Panc1 (cell line): ENCODE measurements at regions not wholly inside any gene's neighbourhood (a gene's known extent, or its start where the extent isn't known, plus 50 kb on each side); places are given as distances from the start of the nearest gene placed in this dataset.
"Not testable (repeated sequence)": the region's sequence is repeated elsewhere in the genome, so short reads cannot be mapped to it uniquely, and the experiment has no call there.

Experiments
- ATAC-seq: fragments of 200-7000 bp; cut with Tn5 transposase; 2 replicates; pipeline ENCODE4 v1.9.1; 2020; ENCODE audit warnings: mild to moderate bottlenecking, moderate library complexity
- BruUV-seq: library from RNA; stranded (reverse); fragments of 400-500 nt; replicated peaks from 2 replicates; lab custom pipeline; 2021; lab: Mats Ljungman, UMichigan
- CTCF ChIA-PET: fragments of 300-600 bp; sonication (Branson Sonifier 250); formaldehyde crosslinking; loops from one replicate; lab custom pipeline; 2022; ENCODE audit warnings: antibody characterized with exemption; lab: Charles Lee
- POLR2A ChIA-PET: fragments of 300-600 bp; sonication (Branson Sonifier 250); formaldehyde crosslinking; loops from one replicate; lab custom pipeline; 2022; ENCODE audit warnings: antibody characterized with exemption; lab: Charles Lee
- DNase-seq: peaks from one replicate; pipeline ENCODE4 v3.0.0-alpha.2; 2010; ENCODE audit warnings: low read depth, low spot score
- H3K27ac ChIP-seq: 2 replicates; pipeline ENCODE4 v1.5.1; 2011; ENCODE audit warnings: mild to moderate bottlenecking, low read length, inconsistent platforms
- H3K27me3 ChIP-seq: fragments of 200-500 bp; sonication (Bioruptor generic); 2 replicates; pipeline ENCODE4 v1.6.0; 2014; ENCODE audit warnings: low read length, inconsistent platforms; ENCODE audit not compliant: control insufficient read depth, insufficient read depth
- H3K36me3 ChIP-seq: fragments of 200-500 bp; sonication (Bioruptor generic); 2 replicates; pipeline ENCODE4 v1.5.1; 2014; ENCODE audit warnings: inconsistent platforms, mild to moderate bottlenecking, low read length, moderate library complexity; ENCODE audit not compliant: control insufficient read depth, insufficient read depth
- H3K4me1 ChIP-seq: 2 replicates; pipeline ENCODE4 v1.5.1; 2011; ENCODE audit warnings: inconsistent platforms, mild to moderate bottlenecking, low read length, moderate library complexity; ENCODE audit not compliant: control insufficient read depth, insufficient read depth
- H3K4me3 ChIP-seq, 2 experiments: 2 replicates each; pipeline ENCODE4 v1.5.1; 2011 to 2012; ENCODE audit warnings: low read depth in 2 of 2, low read length in 2 of 2, mild to moderate bottlenecking in 2 of 2, inconsistent platforms in 1 of 2, moderate library complexity in 1 of 2
- H3K9me3 ChIP-seq: fragments of 200-500 bp; sonication (Bioruptor generic); 2 replicates; pipeline ENCODE4 v1.5.1; 2014; ENCODE audit warnings: low read depth, mild to moderate bottlenecking, inconsistent platforms, low read length, moderate library complexity; ENCODE audit not compliant: control insufficient read depth, insufficient read depth
- CTCF ChIP-seq: fragments of 450-650 bp; IDR thresholded peaks from 2 replicates; pipeline ENCODE4 v1.5.1; 2017; ENCODE audit warnings: mild to moderate bottlenecking
- POLR2AphosphoS5 ChIP-seq: IDR thresholded peaks from 2 replicates; pipeline ENCODE4 v1.6.1; 2012; ENCODE audit warnings: mild to moderate bottlenecking, low read depth, low read length, moderate library complexity
- REST ChIP-seq, 2 experiments: IDR thresholded peaks; 2 replicates each; pipeline ENCODE4 v1.6.1; 2011 to 2012; ENCODE audit warnings: low read depth in 2 of 2, control low read depth in 1 of 2, low read length in 1 of 2, mild to moderate bottlenecking in 1 of 2, moderate library complexity in 1 of 2; ENCODE audit not compliant: insufficient read depth in 1 of 2
- SIN3A ChIP-seq: IDR thresholded peaks from 2 replicates; pipeline ENCODE4 v1.6.1; 2012; ENCODE audit warnings: low read depth, mild to moderate bottlenecking, low read length, moderate library complexity, borderline replicate concordance; ENCODE audit not compliant: insufficient read depth
- TCF7L2 ChIP-seq: IDR thresholded peaks from 2 replicates; pipeline ENCODE4 v1.6.1; 2011; ENCODE audit warnings: mild to moderate bottlenecking, low read depth, low read length, inconsistent platforms
- in situ Hi-C: cut with HindIII; loops from 2 replicates; pipeline ENCODE4 v1.10.0; 2016; ENCODE audit warnings: low sequenced_read_pairs, low pct_unique_long_range_greater_than_20kb
- intact Hi-C: fragments of 100-400 bp; cut with micrococcal nuclease; formaldehyde crosslinking; loops from one replicate; pipeline ENCODE4 v1.10.0; 2022; ENCODE audit not compliant: unreplicated experiment

- POLR2A ChIA-PET: no interaction called here
- CTCF ChIA-PET: no interaction called here
- H3K27me3 ChIP-seq: no peaks in the 10 kb centered on the region; the same call in 1 of the 2 replicates
- H3K36me3 ChIP-seq: no peaks in the 10 kb centered on the region
- no peaks in the 10 kb centered on the region for H3K4me1 ChIP-seq
- TF ChIP-seq POLR2AphosphoS5 (no peak), CTCF (no peak), SIN3A (no peak), REST (IDR thresholded peaks at IDR 0.05; ENCODE audit: insufficient read depth in 1 of 2, low read depth in 2 of 2, low read length in 1 of 2) (no peak), TCF7L2 (no peak)
- in situ Hi-C loops: no loop called here
- H3K4me3 ChIP-seq: no peak overlapping the region
- intact Hi-C loops: no loop called here
- no peak overlapping the region for H3K27ac ChIP-seq
- ATAC-seq: no peak
- DNase-seq: no peak
- no peaks in the 10 kb centered on the region for H3K9me3 ChIP-seq
- BruUV-seq: no TSS peak
Observed at GRCh38 chr20:48490961-48491831, 336.6 kb downstream of the PREX1 start.

GRCh38 chr20:48490341-48490740, 337.5 kb downstream of the PREX1 start:
- POLR2A ChIA-PET, intact Hi-C loops, H3K9me3 ChIP-seq, DNase-seq, H3K4me3 ChIP-seq, in situ Hi-C loops, ATAC-seq, H3K27ac ChIP-seq, BruUV-seq, H3K36me3 ChIP-seq, H3K4me1 ChIP-seq, H3K27me3 ChIP-seq: not testable (repeated sequence)
- CTCF ChIA-PET: interaction anchor here (0.6 to 1.0 kb wide), 2 partner anchors 416 to 983 kb away, joined by 3 read pairs; no protein-coding TSS in a partner anchor

GRCh38 chr20:48489656-48490055, 338.1 kb downstream of the PREX1 start:
- CTCF ChIA-PET: interaction anchor here (0.6 to 1.0 kb wide), 2 partner anchors 417 to 982 kb away, joined by 3 read pairs; no protein-coding TSS in a partner anchor
- ATAC-seq (no peak), DNase-seq (no peak)
- no peaks in the 10 kb centered on the region for H3K9me3 ChIP-seq
- H3K36me3 ChIP-seq: no peaks in the 10 kb centered on the region
- H3K4me1 ChIP-seq: no peaks in the 10 kb centered on the region
- H3K27ac ChIP-seq: no peak overlapping the region
- POLR2A ChIA-PET: no interaction called here
- H3K4me3 ChIP-seq: no peak overlapping the region
- no TSS peak for BruUV-seq
- no peaks in the 10 kb centered on the region; the same call in 1 of the 2 replicates for H3K27me3 ChIP-seq
- TF ChIP-seq SIN3A: no peak
- no peak for TF ChIP-seq CTCF
- no peak for TF ChIP-seq TCF7L2
- no peak for TF ChIP-seq REST (IDR thresholded peaks at IDR 0.05; ENCODE audit: insufficient read depth in 1 of 2, low read depth in 2 of 2, low read length in 1 of 2)
- no peak for TF ChIP-seq POLR2AphosphoS5
- intact Hi-C loops: no loop called here
- in situ Hi-C loops: no loop called here
